ENCODE measurements at regions not wholly inside any gene's neighbourhood (a gene's known extent, or its start where the extent isn't known, plus 50 kb on each side); places are given as distances from the start of the nearest gene placed in this dataset.

DNA sequence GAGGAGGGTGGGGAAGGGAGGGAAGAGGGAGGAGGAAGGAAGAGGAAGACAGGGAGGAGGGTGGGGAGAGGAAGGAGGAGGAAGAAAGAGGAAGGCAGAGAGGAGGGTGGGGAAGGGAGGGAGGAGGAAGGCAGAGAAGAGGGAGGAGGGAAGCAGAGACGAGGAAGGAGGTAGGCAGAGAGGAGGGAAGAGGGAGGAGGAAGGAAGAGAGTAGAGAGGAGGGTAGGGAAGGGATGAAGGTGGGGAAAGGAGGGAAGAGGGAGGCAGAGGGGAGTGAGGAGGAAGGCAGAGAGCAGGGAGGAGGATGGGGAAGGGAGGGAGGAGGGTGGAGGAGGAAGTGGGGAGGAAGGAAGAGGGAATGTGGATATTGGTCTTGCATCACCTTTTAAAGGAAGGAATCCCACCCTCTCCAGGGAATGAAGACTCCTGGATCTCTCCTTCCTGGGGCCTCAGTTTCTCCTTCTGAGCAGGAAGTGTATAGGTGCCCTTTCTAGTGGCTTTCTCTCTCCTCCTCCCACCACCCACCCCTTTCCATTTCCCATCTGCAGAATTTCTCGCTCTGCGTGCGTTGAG is 188.9 kb upstream of the ZNF618 start:
- intact Hi-C loops (cut with micrococcal nuclease; ENCODE audit: unreplicated experiment), result no loop called here
- CTCF ChIA-PET (ENCODE audit: unreplicated experiment), result no interaction called here
- no TSS peak for BruUV-seq (replicated peaks)

DNA sequence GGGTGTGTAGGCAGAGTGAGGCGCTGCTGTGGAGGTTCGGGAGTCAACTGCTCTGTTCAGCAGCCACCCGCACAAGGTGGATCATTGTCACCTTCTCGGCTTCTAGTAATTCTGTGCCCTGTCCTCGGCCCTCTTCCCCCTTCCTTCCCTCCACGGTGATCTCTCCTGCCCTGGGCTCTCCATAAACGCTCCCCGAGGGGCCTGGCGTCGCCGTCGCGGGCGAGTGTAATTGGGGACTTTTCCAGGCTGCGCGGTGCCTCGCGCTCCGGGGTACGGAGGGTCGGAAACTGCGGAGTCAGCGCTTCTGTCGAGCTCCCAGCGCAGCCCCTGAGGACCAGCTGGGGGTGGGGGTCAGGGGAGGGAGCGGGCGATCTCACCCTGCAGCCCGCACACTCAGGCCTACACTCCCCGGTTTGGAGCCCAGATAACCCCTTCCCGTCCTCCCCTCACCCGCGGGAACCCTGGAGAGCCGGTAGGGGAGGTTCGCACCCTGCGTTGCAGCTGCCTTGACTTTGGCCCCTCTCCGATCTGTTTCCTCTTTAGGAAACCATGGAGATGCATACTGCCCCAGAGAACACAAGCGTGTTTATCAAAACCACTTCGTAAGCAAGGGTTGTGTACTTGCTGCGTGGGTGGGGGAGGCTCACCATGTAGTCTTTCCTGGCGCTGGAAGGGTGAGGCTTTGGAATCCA is 188.3 kb upstream of the ZNF618 start:
- no peaks in the 10 kb centered on the region for H3K36me3 ChIP-seq (ENCODE audit: insufficient read depth, low read length)
- TF ChIP-seq, protein P1, sequence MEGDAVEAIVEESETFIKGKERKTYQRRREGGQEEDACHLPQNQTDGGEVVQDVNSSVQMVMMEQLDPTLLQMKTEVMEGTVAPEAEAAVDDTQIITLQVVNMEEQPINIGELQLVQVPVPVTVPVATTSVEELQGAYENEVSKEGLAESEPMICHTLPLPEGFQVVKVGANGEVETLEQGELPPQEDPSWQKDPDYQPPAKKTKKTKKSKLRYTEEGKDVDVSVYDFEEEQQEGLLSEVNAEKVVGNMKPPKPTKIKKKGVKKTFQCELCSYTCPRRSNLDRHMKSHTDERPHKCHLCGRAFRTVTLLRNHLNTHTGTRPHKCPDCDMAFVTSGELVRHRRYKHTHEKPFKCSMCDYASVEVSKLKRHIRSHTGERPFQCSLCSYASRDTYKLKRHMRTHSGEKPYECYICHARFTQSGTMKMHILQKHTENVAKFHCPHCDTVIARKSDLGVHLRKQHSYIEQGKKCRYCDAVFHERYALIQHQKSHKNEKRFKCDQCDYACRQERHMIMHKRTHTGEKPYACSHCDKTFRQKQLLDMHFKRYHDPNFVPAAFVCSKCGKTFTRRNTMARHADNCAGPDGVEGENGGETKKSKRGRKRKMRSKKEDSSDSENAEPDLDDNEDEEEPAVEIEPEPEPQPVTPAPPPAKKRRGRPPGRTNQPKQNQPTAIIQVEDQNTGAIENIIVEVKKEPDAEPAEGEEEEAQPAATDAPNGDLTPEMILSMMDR (conservative IDR thresholded peaks at IDR 0.05; ENCODE audit: low read length), result no peak
- no peak for TF ChIP-seq EZH2phosphoT487 (IDR thresholded peaks at IDR 0.05; ENCODE audit: borderline replicate concordance, low read depth, low read length)
- peaks cover 6% of the 10 kb centered on the region for H3K9me3 ChIP-seq (ENCODE audit: low read length)
- DNase-seq (ENCODE audit: low spot score), result no peak
- no peaks in the 10 kb centered on the region for H4K20me1 ChIP-seq (ENCODE audit: insufficient read depth, low read length)
- intact Hi-C loops (cut with micrococcal nuclease; ENCODE audit: unreplicated experiment), result no loop called here
- H3K4me3 ChIP-seq (ENCODE audit: low read depth, low read length, poor library complexity, severe bottlenecking), result no peak overlapping the region
- H3K4me2 ChIP-seq (ENCODE audit: low read length), result no peak overlapping the region
- no peaks in the 10 kb centered on the region for H3K79me2 ChIP-seq (ENCODE audit: insufficient read depth, low read depth, low read length)
- ChIA-PET CTCF (ENCODE audit: unreplicated experiment) (no interaction called here), POLR2A (no interaction called here)
- H3K27ac ChIP-seq (ENCODE audit: low read depth, low read length, poor library complexity, severe bottlenecking), result no peak overlapping the region
- BruUV-seq (replicated peaks), result no TSS peak
- no peaks in the 10 kb centered on the region for H3K4me1 ChIP-seq (ENCODE audit: insufficient read depth, low read length, poor library complexity, severe bottlenecking)
- no peaks in the 10 kb centered on the region for H3K9me2 ChIP-seq (ENCODE audit: insufficient read depth, low read length)
- no peak overlapping the region for H2AFZ ChIP-seq (ENCODE audit: low read length)

More for the DNA sequence above, 188.9 kb upstream of the ZNF618 start:
- no peak for DNase-seq (ENCODE audit: low spot score)
- no peak for TF ChIP-seq EZH2phosphoT487 (IDR thresholded peaks at IDR 0.05; ENCODE audit: borderline replicate concordance, low read depth, low read length)
- TF ChIP-seq, protein P1 (conservative IDR thresholded peaks at IDR 0.05; ENCODE audit: low read length), result no peak
- no peaks in the 10 kb centered on the region for H4K20me1 ChIP-seq (ENCODE audit: insufficient read depth, low read length)
- no peaks in the 10 kb centered on the region for H3K36me3 ChIP-seq (ENCODE audit: insufficient read depth, low read length)
- H3K9me2 ChIP-seq (ENCODE audit: insufficient read depth, low read length), result no peaks in the 10 kb centered on the region
- no peak overlapping the region for H3K27ac ChIP-seq (ENCODE audit: low read depth, low read length, poor library complexity, severe bottlenecking)
- POLR2A ChIA-PET, result no interaction called here
- peaks cover 6% of the 10 kb centered on the region for H3K9me3 ChIP-seq (ENCODE audit: low read length)
- H3K79me2 ChIP-seq (ENCODE audit: insufficient read depth, low read depth, low read length), result no peaks in the 10 kb centered on the region
- H2AFZ ChIP-seq (ENCODE audit: low read length), result no peak overlapping the region
- no peak overlapping the region for H3K4me2 ChIP-seq (ENCODE audit: low read length)
- no peaks in the 10 kb centered on the region for H3K4me1 ChIP-seq (ENCODE audit: insufficient read depth, low read length, poor library complexity, severe bottlenecking)
- H3K4me3 ChIP-seq (ENCODE audit: low read depth, low read length, poor library complexity, severe bottlenecking), result no peak overlapping the region

DNA sequence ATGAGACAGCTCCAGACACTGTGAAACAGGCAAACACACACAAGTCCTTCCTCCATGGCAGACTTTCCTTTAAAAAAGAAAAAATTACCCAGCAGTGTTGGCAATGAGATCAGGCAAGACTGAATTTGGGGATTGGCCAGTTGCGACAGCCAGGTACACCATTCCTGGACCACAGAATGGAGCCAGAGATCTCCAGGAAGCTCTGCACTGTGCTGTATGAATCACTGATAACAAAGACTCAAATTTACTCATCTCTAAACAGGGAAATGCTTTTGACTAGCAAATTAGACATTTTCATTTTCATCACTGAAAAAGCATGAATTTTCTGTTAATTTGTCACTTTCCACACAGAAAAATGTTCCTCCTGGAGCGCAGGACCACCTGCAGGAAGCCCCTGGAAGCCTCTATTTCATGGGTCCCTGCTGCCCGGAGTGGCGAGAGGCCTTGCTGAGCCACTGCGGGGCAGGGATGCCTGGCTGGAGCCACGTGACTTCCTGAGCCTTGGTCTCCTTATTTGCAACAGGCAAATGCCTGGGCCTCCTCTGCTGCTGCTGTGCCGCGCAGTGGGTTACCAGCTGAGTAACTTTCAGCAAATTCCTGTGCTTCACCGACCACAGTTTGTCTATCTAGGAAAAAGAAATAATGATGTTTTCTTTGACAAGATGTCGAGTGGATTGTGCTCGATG is 185.9 kb upstream of the ZNF618 start:
- no peak for DNase-seq (ENCODE audit: low spot score)
- no peak overlapping the region for H2AFZ ChIP-seq (ENCODE audit: low read length)

More for the DNA sequence above, 185.9 kb upstream of the ZNF618 start:
- Histone ChIP-seq H4K20me1 (ENCODE audit: insufficient read depth, low read length) (no peaks in the 10 kb centered on the region), H3K36me3 (ENCODE audit: insufficient read depth, low read length) (no peaks in the 10 kb centered on the region), H3K9me3 (ENCODE audit: low read length) (peaks cover 15% of the 10 kb centered on the region), H3K27ac (ENCODE audit: low read depth, low read length, poor library complexity, severe bottlenecking) (no peak overlapping the region), H3K79me2 (ENCODE audit: insufficient read depth, low read depth, low read length) (no peaks in the 10 kb centered on the region), H3K9me2 (ENCODE audit: insufficient read depth, low read length) (no peaks in the 10 kb centered on the region), H3K4me2 (ENCODE audit: low read length) (no peak overlapping the region), H3K4me3 (ENCODE audit: low read depth, low read length, poor library complexity, severe bottlenecking) (no peak overlapping the region), H3K4me1 (ENCODE audit: insufficient read depth, low read length, poor library complexity, severe bottlenecking) (no peaks in the 10 kb centered on the region)
- intact Hi-C loops (cut with micrococcal nuclease; ENCODE audit: unreplicated experiment), result no loop called here
- TF ChIP-seq EZH2phosphoT487 (IDR thresholded peaks at IDR 0.05; ENCODE audit: borderline replicate concordance, low read depth, low read length), result no peak
- TF ChIP-seq, protein P1 (conservative IDR thresholded peaks at IDR 0.05; ENCODE audit: low read length), result no peak
- no TSS peak for BruUV-seq (replicated peaks)
- ChIA-PET POLR2A (no interaction called here), CTCF (ENCODE audit: unreplicated experiment) (no interaction called here)
